ENCODE measurements at regions not wholly inside any gene's neighbourhood (a gene's known extent, or its start where the extent isn't known, plus 50 kb on each side); places are given as distances from the start of the nearest gene placed in this dataset.

DNA sequence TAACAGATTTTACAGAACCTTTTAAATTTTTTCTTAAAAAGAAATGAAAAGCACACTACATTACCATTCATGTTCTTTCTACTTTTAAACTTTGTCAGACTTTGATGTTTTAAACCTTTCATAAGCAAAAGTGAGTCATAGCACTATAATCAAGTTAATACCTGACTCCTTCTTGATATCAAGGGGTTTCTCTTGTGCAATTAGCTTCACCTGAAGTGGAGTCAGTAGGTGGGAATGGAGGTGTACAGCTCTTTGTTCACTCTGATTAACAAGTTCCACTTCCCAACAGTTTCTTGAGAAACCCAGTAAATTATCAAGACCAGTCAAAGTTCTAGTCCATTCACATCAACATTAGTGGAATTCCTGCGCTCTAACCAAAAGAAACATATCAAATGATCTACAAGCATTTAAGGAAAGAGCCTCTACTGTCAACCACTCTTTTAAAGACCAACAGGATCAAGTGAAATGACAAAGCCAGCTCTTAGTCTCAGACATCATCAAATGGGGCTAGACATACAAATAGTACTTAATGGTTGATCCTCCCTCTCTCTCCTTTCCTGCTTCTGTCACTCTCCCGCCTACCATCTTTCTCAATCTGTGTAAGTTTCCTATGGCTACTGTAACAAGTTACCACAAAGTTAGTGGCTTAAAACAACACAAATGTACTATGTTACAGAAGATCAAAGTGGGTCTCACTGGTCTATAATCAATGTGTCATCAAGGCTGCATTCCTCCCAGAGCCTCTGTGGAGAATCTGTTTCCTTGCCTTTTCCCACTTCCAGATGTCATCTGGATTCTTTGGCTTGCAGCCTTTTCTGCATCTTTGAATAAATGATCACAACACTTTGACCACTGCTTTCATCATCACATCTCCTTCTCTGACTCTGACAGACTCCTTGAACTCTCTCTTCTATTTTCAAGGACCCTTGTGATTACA, 68.0 kb downstream of the HINT1 start:
- Histone ChIP-seq H3K56ac (replicated peaks; ENCODE audit: insufficient read length, low read depth, low read length) (no peak overlapping the region), H3K23ac (ENCODE audit: insufficient read length) (no peak overlapping the region), H3K4me2 (ENCODE audit: insufficient read depth in 1 of 2, low read depth in 2 of 2, low read length in 2 of 2) (no peak overlapping the region), H3K9me3 (ENCODE audit: insufficient read depth in 2 of 2, low read depth in 1 of 2, low read length in 1 of 2) (no peaks in the 10 kb centered on the region), H3K4me3 (ENCODE audit: extremely low read depth in 1 of 4, insufficient read depth in 2 of 4, low read depth in 3 of 4, low read length in 4 of 4) (no peak overlapping the region), H3K14ac (ENCODE audit: insufficient read length) (no peak overlapping the region), H4K8ac (ENCODE audit: extremely low read depth, insufficient read depth, low read length) (no peak overlapping the region), H3K4ac (replicated peaks; ENCODE audit: insufficient read length, low read depth, low read length) (no peak overlapping the region), H3K27me3 (replicated peaks in 1 of 4; ENCODE audit: control insufficient read depth in 3 of 4, extremely low read depth in 1 of 4, insufficient read depth in 3 of 4, low read length in 3 of 4) (no peaks in the 10 kb centered on the region), H4K91ac (replicated peaks; ENCODE audit: insufficient read length, low read length) (no peak overlapping the region), H3K23me2 (ENCODE audit: low read depth, low read length) (no peaks in the 10 kb centered on the region), H2BK120ac (replicated peaks; ENCODE audit: low read depth, low read length) (no peak overlapping the region), H3K4me1 (replicated peaks in 1 of 4; ENCODE audit: control insufficient read depth in 3 of 4, insufficient read depth in 4 of 4, low read length in 3 of 4) (no peaks in the 10 kb centered on the region), H2BK5ac (ENCODE audit: low read depth, low read length) (no peak overlapping the region), H3K79me2 (ENCODE audit: control insufficient read depth in 1 of 2, insufficient read depth in 2 of 2, low read length in 2 of 2) (no peaks in the 10 kb centered on the region), H2BK12ac (ENCODE audit: low read depth, low read length) (no peak overlapping the region), H3K36me3 (ENCODE audit: control insufficient read depth in 2 of 4, insufficient read depth in 4 of 4, low read length in 3 of 4) (no peaks in the 10 kb centered on the region), H3K27ac (ENCODE audit: low read depth, low read length) (no peak overlapping the region), H3K18ac (ENCODE audit: extremely low read depth, low read length) (no peak overlapping the region), H4K5ac (ENCODE audit: insufficient read length, low read depth, low read length) (no peak overlapping the region), H3K79me1 (ENCODE audit: low read depth, low read length) (no peaks in the 10 kb centered on the region), H4K20me1 (replicated peaks in 1 of 2; ENCODE audit: control insufficient read depth in 1 of 2, insufficient read depth in 2 of 2, low read length in 2 of 2) (no peaks in the 10 kb centered on the region), H2BK20ac (ENCODE audit: low read length) (no peak overlapping the region), H2AK5ac (ENCODE audit: low read depth, low read length) (no peak overlapping the region), H2BK15ac (ENCODE audit: low read length) (no peak overlapping the region), H2AFZ (ENCODE audit: low read length) (no peak overlapping the region), H3K9ac (replicated peaks in 1 of 4; ENCODE audit: extremely low read depth in 1 of 4, low read depth in 3 of 4, low read length in 3 of 4) (no peak overlapping the region)
- WGBS, 2 experiments (ENCODE audit: extremely low coverage in 1 of 2, insufficient coverage in 1 of 2, insufficient read length in 1 of 2, insufficient replicate concordance in 2 of 2, low coverage in 1 of 2, low lambda C conversion rate in 2 of 2, missing lambda C conversion rate in 1 of 2): 91% methylated on average over 2 of the region's 2 CpGs; no CpG with 5 or more reads in 1 of the 2 experiments
- DNase-seq (ENCODE audit: low read depth in 1 of 2, low spot score in 2 of 2): no peak
- FAIRE-seq: no peak
- ChIA-PET POLR2A (ENCODE audit: partially characterized antibody) (no interaction called here), CTCF (ENCODE audit: partially characterized antibody) (no interaction called here)
- TF ChIP-seq, protein P1, sequence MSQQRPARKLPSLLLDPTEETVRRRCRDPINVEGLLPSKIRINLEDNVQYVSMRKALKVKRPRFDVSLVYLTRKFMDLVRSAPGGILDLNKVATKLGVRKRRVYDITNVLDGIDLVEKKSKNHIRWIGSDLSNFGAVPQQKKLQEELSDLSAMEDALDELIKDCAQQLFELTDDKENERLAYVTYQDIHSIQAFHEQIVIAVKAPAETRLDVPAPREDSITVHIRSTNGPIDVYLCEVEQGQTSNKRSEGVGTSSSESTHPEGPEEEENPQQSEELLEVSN (IDR thresholded peaks at IDR 0.05): no peak
- TF ChIP-seq RAD21 (IDR thresholded peaks at IDR 0.05 in 1 of 2, conservative IDR thresholded peaks at IDR 0.05 in 1 of 2; ENCODE audit: low read depth in 2 of 2, low read length in 2 of 2) (no peak), JUN (IDR thresholded peaks at IDR 0.05; ENCODE audit: low read depth, low read length) (no peak), MAFK (IDR thresholded peaks at IDR 0.05; ENCODE audit: low read depth, low read length) (no peak), EGR1 (IDR thresholded peaks at IDR 0.05; ENCODE audit: borderline replicate concordance, low read depth, low read length) (no peak), SIX5 (IDR thresholded peaks at IDR 0.05; ENCODE audit: low read depth, low read length) (no peak), RFX5 (IDR thresholded peaks at IDR 0.05; ENCODE audit: borderline replicate concordance, low read depth, low read length) (no peak), POU5F1 (IDR thresholded peaks at IDR 0.05; ENCODE audit: low read depth, low read length) (no peak), TCF12 (IDR thresholded peaks at IDR 0.05; ENCODE audit: low read depth, low read length) (no peak), PHF8 (conservative IDR thresholded peaks at IDR 0.05; ENCODE audit: low read depth, low read length) (no peak), ZNF274 (IDR thresholded peaks at IDR 0.05; ENCODE audit: borderline replicate concordance, extremely low read depth, low read length) (no peak), KDM1A (IDR thresholded peaks at IDR 0.05; ENCODE audit: borderline replicate concordance, low read length) (no peak)

Measured in H1 (cell line).